ENCODE measurements at regions not wholly inside any gene's neighbourhood (a gene's known extent, or its start where the extent isn't known, plus 50 kb on each side); places are given as distances from the start of the nearest gene placed in this dataset.
"Not testable (repeated sequence)": the region's sequence is repeated elsewhere in the genome, so short reads cannot be mapped to it uniquely, and the experiment has no call there.

DNA sequence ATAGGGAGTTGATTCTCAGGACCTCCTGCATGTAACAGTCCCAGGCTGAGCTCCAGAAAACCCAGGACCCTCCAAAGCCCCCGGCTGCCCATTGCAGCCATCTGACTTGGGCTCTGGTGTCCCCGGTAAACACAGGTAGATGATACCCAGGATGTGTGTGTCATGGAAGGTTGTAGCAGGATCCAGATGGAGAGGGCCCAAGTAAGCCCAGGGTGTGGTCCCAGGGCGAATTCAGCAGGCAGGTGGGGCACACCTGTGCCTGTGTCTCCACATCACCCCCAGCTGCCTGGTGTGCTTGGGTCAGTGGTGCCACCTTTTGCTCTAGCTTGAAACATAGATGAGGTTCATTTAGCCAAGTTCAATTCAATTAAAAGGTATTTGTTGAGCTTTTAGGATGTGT is 524.1 kb downstream of the GLRX3 start:
- no peak for DNase-seq (ENCODE audit: low spot score)

- no peak for DNase-seq (ENCODE audit: low spot score)
Observed at GRCh38 chr10:130661419-130661818, 525.2 kb downstream of the GLRX3 start.

- no peak for DNase-seq (ENCODE audit: low spot score)
Observed at GRCh38 chr10:130662775-130663174, 526.6 kb downstream of the GLRX3 start.

DNA sequence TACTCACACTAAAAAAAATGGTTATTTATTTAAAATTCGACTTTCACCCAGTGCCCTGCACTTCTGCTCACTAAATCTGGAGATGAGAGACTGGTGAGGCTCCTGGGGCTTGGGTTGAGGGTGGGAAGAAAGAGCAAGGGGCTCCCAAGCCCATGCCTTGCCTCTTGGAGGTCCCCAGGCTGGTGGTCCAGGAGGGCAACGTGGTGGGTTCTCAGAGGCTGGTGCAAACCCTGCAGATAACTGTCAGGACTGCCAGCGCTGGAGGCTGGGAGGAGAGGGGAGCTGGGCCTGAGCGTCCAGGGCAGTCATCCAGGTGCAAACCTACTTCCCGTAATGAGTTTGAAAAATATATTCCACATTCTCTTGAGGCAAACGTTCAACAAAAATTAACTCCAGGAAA is 528.3 kb downstream of the GLRX3 start:
- no peak for DNase-seq (ENCODE audit: low spot score)

- no peak for DNase-seq (ENCODE audit: low spot score)
Observed at GRCh38 chr10:130666215-130666614, 530.0 kb downstream of the GLRX3 start.

- no peak for DNase-seq (ENCODE audit: low spot score)
Observed at GRCh38 chr10:130686689-130687300, 550.6 kb downstream of the GLRX3 start.

GRCh38 chr10:130687566-130687965 is 551.4 kb downstream of the GLRX3 start:
- DNase-seq (ENCODE audit: low spot score) = no peak

GRCh38 chr10:130689743-130690626 is 553.8 kb downstream of the GLRX3 start:
- DNase-seq (ENCODE audit: low spot score) = no peak

DNA sequence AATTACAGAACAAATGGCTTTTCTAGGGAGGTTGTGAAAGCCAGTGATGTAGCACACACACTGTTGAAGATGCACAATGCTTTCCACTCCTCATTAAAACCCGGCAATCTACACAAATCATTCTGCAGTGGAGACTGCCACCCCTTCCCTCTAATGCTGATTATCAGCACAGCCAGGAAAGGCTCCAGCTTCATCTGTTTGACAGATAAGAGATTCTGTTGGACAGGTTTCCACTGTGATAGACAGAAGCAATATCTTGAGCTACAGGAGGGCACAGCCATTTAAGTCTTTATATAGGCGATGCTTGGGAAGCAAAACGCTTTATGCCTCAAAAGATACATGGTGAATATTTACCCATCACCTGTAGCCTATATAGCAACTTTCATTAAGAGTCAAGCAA is 555.6 kb downstream of the GLRX3 start:
- DNase-seq (ENCODE audit: low spot score) = no peak

GRCh38 chr10:130696870-130697269 is 560.7 kb downstream of the GLRX3 start:
- DNase-seq (ENCODE audit: low spot score) = no peak

DNA sequence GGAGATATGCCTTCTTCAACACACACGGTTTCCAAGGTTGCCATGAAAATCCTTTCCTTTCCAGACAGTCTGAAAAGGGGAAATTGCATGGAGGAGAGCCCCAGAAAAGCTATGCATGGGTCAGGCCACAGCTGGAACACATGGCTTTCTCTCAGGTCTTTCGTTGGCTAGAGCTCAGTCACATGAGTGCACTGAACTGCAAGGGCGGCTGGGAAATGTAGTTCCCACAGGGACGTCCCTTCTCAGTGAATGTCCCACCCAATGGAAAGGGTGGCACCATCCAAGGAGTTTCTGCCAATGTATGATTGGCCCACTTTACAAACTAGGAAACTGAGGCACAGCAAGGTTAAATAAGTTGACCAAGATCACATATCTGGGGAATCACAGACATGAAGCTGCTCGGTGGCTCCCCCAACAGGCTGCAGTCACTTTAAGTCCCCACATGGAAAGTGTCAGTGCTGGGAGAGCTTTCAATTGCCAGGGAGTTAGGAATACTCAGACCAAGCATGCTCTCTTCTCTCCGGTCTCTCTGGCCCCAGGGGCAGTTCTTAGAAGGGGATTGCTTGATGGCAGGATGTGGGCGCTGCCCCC is 571.3 kb downstream of the GLRX3 start:
- DNase-seq (ENCODE audit: low spot score) = no peak

DNA sequence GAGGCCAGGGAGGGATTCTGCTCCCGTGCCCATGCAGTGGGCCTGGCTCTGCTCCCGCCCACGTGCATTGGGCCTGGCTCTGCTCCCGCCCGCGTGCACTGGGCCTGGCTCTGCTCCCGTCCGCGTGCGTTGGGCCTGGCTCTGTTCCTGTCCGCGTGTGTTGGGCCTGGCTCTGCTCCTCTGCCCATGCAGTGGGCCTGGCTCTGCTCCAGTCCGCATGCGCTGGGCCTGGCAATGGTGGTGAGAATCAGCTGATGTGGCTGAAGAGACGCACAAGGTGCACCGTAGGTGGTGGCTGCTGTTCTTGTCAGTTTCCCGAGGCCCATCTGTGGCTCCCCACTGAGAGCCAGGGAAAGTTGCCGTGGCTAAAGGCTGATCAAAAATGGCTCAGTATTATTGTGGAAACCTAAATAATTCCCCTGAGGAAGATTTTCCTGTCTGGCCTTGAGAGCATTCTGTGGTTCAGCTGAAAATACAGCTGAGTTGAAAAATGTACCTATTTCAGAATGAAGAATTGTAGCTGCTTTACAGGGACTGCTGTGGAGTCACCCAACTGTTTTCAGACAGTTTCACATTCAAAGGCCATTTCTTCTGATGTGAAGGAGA is 572.4 kb downstream of the GLRX3 start:
- no peak for DNase-seq (ENCODE audit: low spot score)

GRCh38 chr10:130709415-130709814 is 573.2 kb downstream of the GLRX3 start:
- DNase-seq (ENCODE audit: low spot score) = no peak

GRCh38 chr10:130711072-130711471 is 574.9 kb downstream of the GLRX3 start:
- no peak for DNase-seq (ENCODE audit: low spot score)

DNA sequence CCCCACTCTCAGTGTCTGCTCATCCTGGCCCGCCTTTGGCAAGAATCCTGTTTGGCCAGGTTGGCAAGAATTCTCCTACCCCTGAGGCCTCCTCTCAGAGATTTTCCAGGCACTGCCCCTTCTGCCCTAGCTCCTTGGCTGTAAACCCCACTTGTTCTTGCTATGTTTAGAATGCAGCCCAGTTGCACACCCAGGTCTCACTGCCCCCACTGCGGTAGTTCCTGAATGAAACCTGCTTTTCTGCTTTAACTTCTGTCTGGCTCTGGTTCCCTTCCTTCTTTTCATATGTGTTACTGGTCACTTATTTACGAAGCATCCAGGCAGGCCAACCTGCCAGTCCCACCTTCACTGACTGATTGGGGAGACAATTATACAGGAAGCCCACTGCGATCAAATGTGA is 576.9 kb downstream of the GLRX3 start:
- DNase-seq (ENCODE audit: low spot score) = no peak

- DNase-seq (ENCODE audit: low spot score) = no peak
Observed at GRCh38 chr10:130713731-130714130, 577.5 kb downstream of the GLRX3 start.

GRCh38 chr10:130714742-130715467 is 578.7 kb downstream of the GLRX3 start:
- no peak for DNase-seq (ENCODE audit: low spot score)

DNA sequence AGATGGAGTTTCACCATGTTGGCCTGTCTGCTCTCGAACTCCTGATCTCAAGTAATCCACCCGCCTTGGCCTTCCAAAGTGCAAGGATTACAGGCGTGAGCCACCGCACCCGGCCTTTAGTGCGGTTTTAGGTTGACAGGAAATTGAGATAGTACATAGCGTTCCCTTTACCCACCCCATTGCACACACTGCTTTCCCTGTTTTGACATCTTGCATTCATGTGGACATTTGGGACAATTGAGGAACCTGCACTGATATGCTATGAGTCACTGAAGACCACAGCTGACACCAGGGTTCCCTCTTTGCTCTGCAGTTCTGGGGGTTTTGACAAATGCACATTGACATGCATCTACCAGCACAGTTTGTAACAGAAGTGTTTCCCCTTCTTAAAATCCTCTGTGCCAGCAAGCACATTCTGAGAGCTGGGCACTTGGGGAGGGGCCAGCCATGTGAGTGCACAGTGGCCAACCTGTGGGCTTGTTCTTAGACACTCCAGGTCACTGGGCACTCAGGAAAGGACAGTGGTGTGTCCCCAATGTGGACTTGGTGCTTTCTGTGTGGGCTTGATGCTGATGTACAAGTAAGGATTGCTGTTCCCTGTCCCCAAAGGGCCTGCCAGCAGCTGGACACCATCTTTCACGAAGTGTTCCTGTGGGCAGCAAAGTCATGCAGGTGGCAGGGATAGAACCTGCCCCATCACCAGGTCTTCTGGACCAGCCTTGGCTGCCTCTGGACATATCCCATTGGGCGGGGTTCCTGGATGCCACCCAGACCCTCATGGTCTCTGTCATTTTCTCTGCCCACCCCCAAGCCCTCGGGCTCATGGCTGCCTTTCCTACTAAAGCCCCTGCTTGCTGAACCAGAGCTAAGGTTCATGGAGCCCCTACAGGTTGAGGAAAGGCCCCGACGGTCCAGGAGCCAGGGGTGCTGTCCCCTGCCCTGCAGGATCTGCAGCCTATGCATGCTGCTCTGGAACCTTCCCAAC is 579.8 kb downstream of the GLRX3 start:
- DNase-seq (ENCODE audit: low spot score) = no peak

GRCh38 chr10:130717083-130717482 is 580.9 kb downstream of the GLRX3 start:
- DNase-seq (ENCODE audit: low spot score) = no peak

DNA sequence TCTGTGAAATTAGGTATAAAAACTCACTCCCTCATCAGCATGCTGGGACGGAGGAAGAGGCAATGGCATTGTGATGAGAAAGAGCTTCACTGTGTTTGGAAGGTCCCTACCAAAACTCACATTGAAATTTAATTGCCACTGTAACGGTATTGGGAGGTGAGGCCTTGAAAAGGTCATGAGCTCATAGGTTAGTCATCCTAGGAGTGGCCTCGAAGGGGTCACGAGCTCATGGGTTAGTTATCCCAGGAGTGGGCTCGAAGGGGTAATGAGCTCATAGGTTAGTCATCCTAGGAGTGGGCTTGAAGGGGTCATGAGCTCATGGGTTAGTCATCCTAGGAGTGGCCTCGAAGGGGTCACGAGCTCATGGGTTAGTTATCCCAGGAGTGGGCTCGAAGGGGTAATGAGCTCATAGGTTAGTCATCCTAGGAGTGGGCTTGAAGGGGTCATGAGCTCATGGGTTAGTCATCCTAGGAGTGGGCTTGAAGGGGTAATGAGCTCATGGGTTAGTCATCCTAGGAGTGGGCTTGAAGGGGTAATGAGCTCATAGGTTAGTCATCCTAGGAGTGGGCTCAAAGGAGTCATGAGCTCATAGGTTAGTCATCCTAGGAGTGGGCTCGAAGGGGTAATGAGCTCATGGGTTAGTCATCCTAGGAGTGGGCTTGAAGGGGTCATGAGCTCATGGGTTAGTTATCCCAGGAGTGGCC is 582.7 kb downstream of the GLRX3 start:
- not testable (repeated sequence) for DNase-seq (ENCODE audit: low spot score)

All from LoVo (cell line).